ENCODE measurements at regions not wholly inside any gene's neighbourhood (a gene's known extent, or its start where the extent isn't known, plus 50 kb on each side); places are given as distances from the start of the nearest gene placed in this dataset.
A peak's percentile ranks its signal among the peaks of the same experiment; 100 is the strongest.
"Not testable (repeated sequence)": the region's sequence is repeated elsewhere in the genome, so short reads cannot be mapped to it uniquely, and the experiment has no call there.

DNA sequence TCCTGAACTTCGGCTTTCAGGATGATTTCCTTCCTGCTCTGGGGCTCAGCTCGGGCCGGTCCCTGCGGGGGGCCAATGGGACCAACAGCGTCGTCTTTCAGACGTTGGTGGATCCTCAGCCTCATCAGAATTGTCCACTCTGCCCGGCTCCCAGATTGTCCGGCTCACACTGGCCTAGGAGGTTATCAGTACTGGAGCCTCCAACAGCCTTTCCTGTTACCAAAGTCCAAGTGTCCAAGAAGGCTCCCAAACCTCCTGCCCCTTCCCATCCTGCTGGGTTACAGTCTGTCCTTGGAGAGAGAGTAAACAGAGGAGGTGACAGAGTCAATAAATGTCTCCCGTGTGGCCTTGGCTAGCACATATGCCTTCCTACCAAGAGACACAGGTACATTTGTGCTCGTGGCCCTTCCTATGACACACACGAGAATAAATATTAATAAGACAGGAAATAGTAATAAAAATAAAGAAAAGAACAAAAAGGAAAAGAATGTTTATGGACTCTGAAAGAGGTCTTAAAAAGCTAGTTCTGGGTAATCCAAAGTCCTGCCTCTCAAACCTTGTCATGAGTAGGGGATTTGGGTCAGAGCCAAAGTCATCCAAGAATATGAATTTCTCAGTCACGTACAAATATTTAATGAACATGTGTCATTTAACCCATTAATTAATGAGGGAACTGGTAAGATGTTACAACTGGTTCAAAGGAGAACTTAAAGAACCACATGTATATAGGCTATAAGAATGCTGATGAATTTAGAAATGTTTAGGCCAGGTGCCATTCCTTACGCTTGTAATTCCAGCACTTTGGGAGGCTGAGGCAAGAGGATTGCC, 80.8 kb upstream of the SLC2A1 start:
- no peak for DNase-seq

GRCh38 chr1:43038232-43038935, 79.7 kb upstream of the SLC2A1 start:
- DNase-seq = no peak

- no peak for DNase-seq
Observed at GRCh38 chr1:43037466-43037865, 78.8 kb upstream of the SLC2A1 start.

DNA sequence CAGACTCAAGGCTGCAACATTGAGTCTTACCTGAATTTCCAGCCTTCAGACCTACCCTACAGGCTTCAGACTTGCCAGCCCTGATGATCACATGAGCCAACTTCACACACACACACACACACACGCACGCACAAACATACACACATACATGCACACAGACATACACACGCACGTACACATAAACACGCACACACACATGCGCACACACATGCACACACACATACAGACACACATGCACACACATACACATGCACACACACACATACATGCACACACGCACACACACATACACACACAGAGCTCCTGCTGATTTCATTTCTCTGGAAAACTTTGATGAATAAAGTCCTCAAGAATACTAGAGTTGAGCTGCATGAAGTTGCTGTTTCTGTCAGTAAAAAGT, 78.3 kb upstream of the SLC2A1 start:
- DNase-seq = no peak

- no peak for DNase-seq
Observed at GRCh38 chr1:43035821-43036741, 77.4 kb upstream of the SLC2A1 start.

- DNase-seq = peak; percentile 22
Observed at GRCh38 chr1:43034778-43035177, 76.1 kb upstream of the SLC2A1 start.

DNA sequence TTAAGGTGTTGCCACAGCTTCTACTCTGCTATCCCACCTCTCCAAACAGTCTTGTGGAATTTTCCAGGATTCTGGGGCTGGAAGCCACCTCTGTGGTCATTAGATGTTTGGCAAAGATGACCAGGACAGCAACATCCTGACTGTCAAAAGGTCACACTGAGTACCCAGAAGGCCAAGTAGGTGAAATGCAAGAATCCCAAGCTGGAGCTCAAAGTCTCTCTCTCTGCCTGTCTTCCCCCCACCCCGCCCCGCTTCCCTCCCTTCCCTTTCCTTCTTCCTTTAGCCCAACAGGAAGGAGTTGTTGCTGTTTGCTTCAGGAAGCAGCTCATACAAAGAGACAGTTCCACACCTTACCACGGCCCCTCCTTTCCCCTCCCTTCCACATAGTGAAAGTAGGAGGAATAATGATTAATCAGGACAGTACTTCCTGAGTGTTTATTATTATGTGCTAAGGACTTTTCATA, 75.6 kb upstream of the SLC2A1 start:
- DNase-seq = no peak

GRCh38 chr1:43031316-43032203, 72.9 kb upstream of the SLC2A1 start:
- DNase-seq = no peak

DNA sequence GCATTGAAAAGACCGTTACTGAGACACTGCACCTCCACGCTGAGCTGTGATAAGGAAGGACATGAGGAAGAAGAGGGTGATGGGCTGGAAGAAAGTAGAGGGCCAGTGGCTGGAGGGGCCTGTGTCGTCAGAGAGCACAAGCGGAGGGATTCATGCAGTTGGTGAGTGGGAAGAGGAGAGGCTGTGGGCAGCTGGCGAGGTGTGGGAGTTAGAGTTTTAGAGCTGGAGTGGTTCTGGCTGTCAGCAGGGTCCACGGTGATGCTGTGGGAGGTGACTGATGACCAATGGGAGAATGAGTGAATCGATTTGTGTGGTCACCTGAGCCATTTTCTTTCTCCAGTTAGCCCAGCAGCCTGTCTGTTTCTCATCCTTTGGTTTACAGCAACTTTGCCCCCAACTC, 66.2 kb upstream of the SLC2A1 start:
- DNase-seq = no peak

DNA sequence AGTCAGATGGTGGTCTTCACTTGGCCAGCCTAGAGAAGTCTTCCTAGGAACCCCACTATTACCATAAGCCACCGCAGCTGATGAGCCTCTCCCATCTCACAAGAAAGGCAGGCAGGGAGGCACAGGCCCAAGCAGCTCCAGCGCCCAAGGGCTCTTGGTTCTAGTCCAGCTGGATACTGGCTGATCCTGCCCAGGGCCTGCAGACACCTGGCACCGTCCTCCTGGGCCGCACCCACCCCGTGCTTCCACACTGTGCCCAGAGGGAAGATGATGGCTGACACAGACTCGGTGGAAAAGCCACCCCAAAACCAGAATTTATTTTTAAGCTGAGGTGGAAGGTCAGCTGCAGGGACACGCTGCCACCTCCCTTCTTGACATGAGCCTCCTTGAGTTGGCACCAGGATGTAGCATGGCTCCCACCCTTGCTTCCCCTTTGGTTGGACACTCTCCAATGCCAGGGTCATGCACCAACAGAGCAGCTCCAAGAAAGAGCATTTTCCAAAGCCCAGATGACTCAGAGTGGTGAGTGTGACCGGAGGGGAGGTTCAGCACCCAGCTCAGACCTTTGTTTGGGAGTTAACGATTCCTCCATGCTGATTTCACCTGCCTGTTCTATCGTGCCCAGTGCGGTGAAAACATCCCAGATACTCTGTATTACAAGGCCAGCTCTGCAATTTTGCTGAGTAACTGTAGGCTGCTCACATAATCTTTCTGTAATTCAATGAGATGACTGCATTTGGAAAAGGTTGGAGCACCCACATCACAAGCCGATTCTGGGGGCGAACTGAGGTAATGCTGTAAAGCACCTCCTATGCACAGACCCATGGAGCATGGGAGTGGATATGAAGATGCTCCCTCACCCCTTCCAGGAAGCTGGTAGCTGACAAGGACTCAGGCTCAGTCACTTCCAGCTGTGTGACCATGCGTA, 63.1 kb upstream of the SLC2A1 start:
- DNase-seq = no peak

- no peak for DNase-seq
Observed at GRCh38 chr1:43019226-43019625, 60.6 kb upstream of the SLC2A1 start.

DNA sequence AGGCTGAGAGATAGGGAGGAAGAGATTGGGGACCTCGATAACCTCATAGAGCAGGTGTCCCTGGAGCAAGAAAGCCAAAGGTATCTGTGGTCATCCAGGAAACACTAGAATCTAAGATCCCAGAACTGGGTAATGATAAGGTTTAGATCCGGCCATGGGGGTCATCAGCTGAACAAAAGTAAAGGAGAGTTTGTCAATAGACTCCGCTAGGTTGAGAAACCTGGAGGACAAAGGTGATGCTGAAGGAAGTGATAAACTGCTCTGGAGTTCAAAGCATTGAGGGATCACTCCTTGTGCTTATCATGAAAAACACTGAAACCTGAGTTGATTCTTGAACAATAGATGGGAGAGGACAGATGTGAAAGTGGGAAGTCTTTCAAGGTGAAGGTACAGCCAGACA, 59.5 kb upstream of the SLC2A1 start:
- DNase-seq = no peak

DNA sequence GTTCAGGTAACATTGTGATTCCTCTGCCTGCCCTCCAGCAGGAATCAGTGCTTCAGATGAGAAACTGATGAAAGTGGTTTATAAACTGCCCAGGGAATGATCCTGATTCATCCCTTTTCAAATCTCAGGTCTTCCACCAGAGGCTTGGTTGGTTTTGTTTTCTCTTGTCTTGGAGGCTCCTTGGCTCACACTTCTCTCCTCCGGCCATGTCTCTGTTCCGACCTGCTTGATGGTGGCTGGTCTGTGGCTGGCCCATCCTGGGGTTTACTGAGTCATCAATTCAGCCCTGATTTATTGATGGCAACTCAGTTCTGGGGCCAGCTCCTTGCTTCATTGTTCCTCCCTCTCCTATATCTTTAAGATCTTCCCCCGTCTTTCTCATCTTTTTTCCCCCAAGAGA, 56.6 kb upstream of the SLC2A1 start:
- no peak for DNase-seq

GRCh38 chr1:43014579-43014978, 55.9 kb upstream of the SLC2A1 start:
- not testable (repeated sequence) for DNase-seq

DNA sequence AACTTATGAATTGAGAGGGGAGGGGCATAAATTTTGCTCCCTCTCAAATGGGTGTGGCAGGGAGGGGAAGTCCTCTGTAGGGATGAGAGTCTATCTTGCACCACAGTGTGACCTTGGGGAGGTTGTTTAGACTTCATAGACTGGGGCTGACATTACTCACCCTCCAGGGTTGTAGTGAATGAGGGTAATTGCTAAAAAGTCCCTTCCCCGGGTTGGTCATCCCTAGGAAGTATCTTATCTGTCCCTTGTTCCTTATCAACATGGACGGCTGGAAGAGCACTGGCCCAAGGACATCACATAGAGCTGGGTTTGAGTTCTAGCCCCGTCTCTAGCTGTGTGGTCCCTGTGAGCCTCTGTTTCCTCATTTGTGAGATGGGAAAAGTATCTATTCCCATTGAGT, 52.4 kb upstream of the SLC2A1 start:
- DNase-seq = no peak

DNA sequence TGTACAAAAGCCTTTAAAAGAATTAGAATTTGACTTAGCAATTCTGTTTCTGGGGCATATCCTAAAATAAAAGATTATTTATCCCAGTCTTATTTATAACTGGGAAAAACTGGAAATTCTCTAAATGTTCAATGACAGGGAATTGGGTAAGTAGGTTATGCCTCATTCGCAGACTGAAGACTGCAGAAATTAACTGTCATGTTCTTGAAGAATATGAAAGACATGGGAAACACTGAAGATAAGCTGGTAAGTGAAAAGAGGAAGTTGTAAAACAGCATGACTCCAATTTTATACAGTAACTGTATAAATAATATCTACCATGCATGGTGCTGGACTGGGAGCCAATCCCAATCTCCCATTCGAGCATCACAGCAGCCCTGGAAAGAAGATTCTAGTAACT, 50.6 kb upstream of the SLC2A1 start:
- no peak for DNase-seq

GRCh38 chr1:43008115-43009060, 49.7 kb upstream of the SLC2A1 start:
- no peak for DNase-seq
